HG03558 (cell line): ENCODE measurements at regions not wholly inside any gene's neighbourhood (a gene's known extent, or its start where the extent isn't known, plus 50 kb on each side); places are given as distances from the start of the nearest gene placed in this dataset.
"Not testable (repeated sequence)": the region's sequence is repeated elsewhere in the genome, so short reads cannot be mapped to it uniquely, and the experiment has no call there.

Experiments
- ATAC-seq: cut with Tn5 transposase; IDR thresholded peaks from one replicate; pipeline ENCODE4 v1.9.1; 2021; ENCODE audit warnings: moderate number of reproducible peaks; ENCODE audit not compliant: unreplicated experiment; ENCODE audit errors: extremely low read depth

- no peak for ATAC-seq
Measured at GRCh38 chr2:129491308-129491707, 488.2 kb upstream of the RAB6C start.

- no peak for ATAC-seq
Measured at GRCh38 chr2:129492548-129492947, 486.9 kb upstream of the RAB6C start.

- ATAC-seq: no peak
Measured at GRCh38 chr2:129499747-129500146, 479.7 kb upstream of the RAB6C start.

- no peak for ATAC-seq
Measured at GRCh38 chr2:129502781-129503180, 476.7 kb upstream of the RAB6C start.

- ATAC-seq: no peak
Measured at GRCh38 chr2:129504646-129505045, 474.8 kb upstream of the RAB6C start.

- ATAC-seq: no peak
Measured at GRCh38 chr2:129518937-129519336, 460.5 kb upstream of the RAB6C start.

GRCh38 chr2:129532158-129532557, 447.3 kb upstream of the RAB6C start:
- ATAC-seq: not testable (repeated sequence)

GRCh38 chr2:129548880-129549279, 430.6 kb upstream of the RAB6C start:
- no peak for ATAC-seq

GRCh38 chr2:129550536-129550935, 428.9 kb upstream of the RAB6C start:
- ATAC-seq: no peak

GRCh38 chr2:129554373-129554772, 425.1 kb upstream of the RAB6C start:
- no peak for ATAC-seq

GRCh38 chr2:129559101-129559500, 420.4 kb upstream of the RAB6C start:
- no peak for ATAC-seq

GRCh38 chr2:129565551-129566109, 413.8 kb upstream of the RAB6C start:
- no peak for ATAC-seq

- ATAC-seq: not testable (repeated sequence)
Measured at GRCh38 chr2:129570812-129571211, 408.7 kb upstream of the RAB6C start.

GRCh38 chr2:129575431-129575830, 404.0 kb upstream of the RAB6C start:
- ATAC-seq: no peak

- no peak for ATAC-seq
Measured at GRCh38 chr2:129575880-129576279, 403.6 kb upstream of the RAB6C start.

- ATAC-seq: no peak
Measured at GRCh38 chr2:129580001-129580400, 399.5 kb upstream of the RAB6C start.

- no peak for ATAC-seq
Measured at GRCh38 chr2:129585760-129586159, 393.7 kb upstream of the RAB6C start.

GRCh38 chr2:129587426-129588064, 391.9 kb upstream of the RAB6C start:
- ATAC-seq: no peak

GRCh38 chr2:129604560-129604959, 374.9 kb upstream of the RAB6C start:
- no peak for ATAC-seq

- ATAC-seq: no peak
Measured at GRCh38 chr2:129605646-129606045, 373.8 kb upstream of the RAB6C start.

GRCh38 chr2:129606496-129607270, 372.8 kb upstream of the RAB6C start:
- ATAC-seq: no peak

- ATAC-seq: no peak
Measured at GRCh38 chr2:129609224-129609623, 370.2 kb upstream of the RAB6C start.
